ENCODE measurements at regions not wholly inside any gene's neighbourhood (a gene's known extent, or its start where the extent isn't known, plus 50 kb on each side); places are given as distances from the start of the nearest gene placed in this dataset.

- no peak overlapping the region for H3K4me3 ChIP-seq (ENCODE audit: low read depth, low read length)
These were observed 244.0 kb upstream of the HS6ST1 start for GRCh38 chr2:128562471-128563347.

GRCh38 chr2:128563348-128563687 lies 244.7 kb upstream of the HS6ST1 start:
- H3K4me3 ChIP-seq (ENCODE audit: low read depth, low read length) = no peak overlapping the region

GRCh38 chr2:128564131-128564530 lies 245.5 kb upstream of the HS6ST1 start:
- H3K4me3 ChIP-seq (ENCODE audit: low read depth, low read length) = no peak overlapping the region

- H3K4me3 ChIP-seq (ENCODE audit: low read depth, low read length) = no peak overlapping the region
These were observed 245.9 kb upstream of the HS6ST1 start for GRCh38 chr2:128564551-128564950.

GRCh38 chr2:128565441-128565840 lies 246.8 kb upstream of the HS6ST1 start:
- no peak overlapping the region for H3K4me3 ChIP-seq (ENCODE audit: low read depth, low read length)

GRCh38 chr2:128566671-128567070 lies 248.0 kb upstream of the HS6ST1 start:
- no peak overlapping the region for H3K4me3 ChIP-seq (ENCODE audit: low read depth, low read length)

- no peak overlapping the region for H3K4me3 ChIP-seq (ENCODE audit: low read depth, low read length)
These were observed 249.4 kb upstream of the HS6ST1 start for GRCh38 chr2:128568106-128568505.

- H3K4me3 ChIP-seq (ENCODE audit: low read depth, low read length) = no peak overlapping the region
These were observed 254.4 kb upstream of the HS6ST1 start for GRCh38 chr2:128573116-128573515.

GRCh38 chr2:128573531-128573930 lies 254.9 kb upstream of the HS6ST1 start:
- H3K4me3 ChIP-seq (ENCODE audit: low read depth, low read length) = no peak overlapping the region

- no peak overlapping the region for H3K4me3 ChIP-seq (ENCODE audit: low read depth, low read length)
These were observed 258.7 kb upstream of the HS6ST1 start for GRCh38 chr2:128577141-128577930.

GRCh38 chr2:128578406-128579390 lies 260.0 kb upstream of the HS6ST1 start:
- H3K4me3 ChIP-seq (ENCODE audit: low read depth, low read length) = no peak overlapping the region

- no peak overlapping the region for H3K4me3 ChIP-seq (ENCODE audit: low read depth, low read length)
These were observed 261.2 kb upstream of the HS6ST1 start for GRCh38 chr2:128579825-128580224.

GRCh38 chr2:128580988-128581848 lies 262.6 kb upstream of the HS6ST1 start:
- no peak overlapping the region for H3K4me3 ChIP-seq (ENCODE audit: low read depth, low read length)

GRCh38 chr2:128581849-128582244 lies 263.2 kb upstream of the HS6ST1 start:
- H3K4me3 ChIP-seq (ENCODE audit: low read depth, low read length) = no peak overlapping the region

- H3K4me3 ChIP-seq (ENCODE audit: low read depth, low read length) = no peak overlapping the region
These were observed 265.7 kb upstream of the HS6ST1 start for GRCh38 chr2:128584296-128584890.

GRCh38 chr2:128585706-128586105 lies 267.0 kb upstream of the HS6ST1 start:
- no peak overlapping the region for H3K4me3 ChIP-seq (ENCODE audit: low read depth, low read length)

- no peak overlapping the region for H3K4me3 ChIP-seq (ENCODE audit: low read depth, low read length)
These were observed 271.0 kb upstream of the HS6ST1 start for GRCh38 chr2:128589681-128590080.

GRCh38 chr2:128590309-128591021 lies 271.8 kb upstream of the HS6ST1 start:
- no peak overlapping the region for H3K4me3 ChIP-seq (ENCODE audit: low read depth, low read length)

Data from iPS-11a (cell line).